ENCODE measurements at regions not wholly inside any gene's neighbourhood (a gene's known extent, or its start where the extent isn't known, plus 50 kb on each side); places are given as distances from the start of the nearest gene placed in this dataset.

GRCh38 chr11:23973244-23973643 lies 523.6 kb upstream of the LUZP2 start:
- no peaks in the 10 kb centered on the region for H3K4me1 Mint-ChIP-seq
- no peaks in the 10 kb centered on the region for H3K9me3 ChIP-seq
- H3K4me3 ChIP-seq (ENCODE audit: control insufficient read depth in 1 of 2, extremely low read depth in 1 of 2, low read length in 1 of 2), result no peak overlapping the region
- CTCF ChIA-PET, result no interaction called here
- no peaks in the 10 kb centered on the region for H3K27me3 Mint-ChIP-seq
- no peaks in the 10 kb centered on the region for H3K4me1 ChIP-seq (ENCODE audit: control insufficient read depth in 1 of 2, extremely low read depth in 1 of 2, insufficient read depth in 2 of 2, low read length in 2 of 2)
- ATAC-seq (replicated peaks in 1 of 4) (no peak), DNase-seq (no peak)
- H3K27me3 ChIP-seq (replicated peaks in 1 of 2; ENCODE audit: control insufficient read depth in 2 of 2, extremely low read depth in 1 of 2, insufficient read depth in 2 of 2, low read length in 1 of 2), result no peaks in the 10 kb centered on the region
- H3K36me3 Mint-ChIP-seq, result no peaks in the 10 kb centered on the region
- H3K4me3 Mint-ChIP-seq, result no peak overlapping the region
- H3K9me3 Mint-ChIP-seq, result peaks cover 4 to 8% (median 7%) of the 10 kb centered on the region in 3 donors
- POLR2A ChIA-PET, result interaction anchor here in 1 of 2 donors (0.7 kb wide), 1 partner anchor 22 kb away, joined by 3 read pairs; no protein-coding TSS in a partner anchor
- H3K27ac ChIP-seq (ENCODE audit: low read length), result no peak overlapping the region
- no peaks in the 10 kb centered on the region for H3K36me3 ChIP-seq (ENCODE audit: control insufficient read depth in 2 of 2, extremely low read depth in 1 of 2, insufficient read depth in 1 of 2, low read length in 1 of 2)
- H3K27ac Mint-ChIP-seq, result no peak overlapping the region
- WGBS (ENCODE audit: insufficient coverage), result 86% methylated on average over 1 of the region's 2 CpGs

DNA sequence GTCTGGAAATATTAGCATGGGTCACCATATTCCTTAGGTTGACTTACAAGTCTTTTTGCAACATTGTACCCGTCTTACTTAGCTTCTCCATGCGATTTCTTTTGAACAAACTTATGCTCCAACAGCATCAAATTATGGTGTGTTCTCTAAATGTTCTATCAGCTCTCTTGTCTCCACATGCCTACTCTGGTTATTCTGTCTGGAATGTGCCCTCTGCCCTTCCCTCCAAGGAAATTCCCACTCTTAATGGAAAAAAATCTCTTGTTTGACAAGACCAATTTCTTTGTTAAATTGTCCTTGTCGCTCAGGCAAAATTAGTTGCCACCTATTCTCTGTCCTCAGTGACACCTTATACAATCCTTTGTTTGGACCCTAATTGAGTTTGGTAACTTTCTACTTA lies 522.8 kb upstream of the LUZP2 start:
- Mint-ChIP-seq H3K9me3 (peaks cover 4 to 8% (median 7%) of the 10 kb centered on the region in 3 donors), H3K4me1 (no peaks in the 10 kb centered on the region), H3K4me3 (no peak overlapping the region), H3K27me3 (no peaks in the 10 kb centered on the region), H3K36me3 (no peaks in the 10 kb centered on the region), H3K27ac (no peak overlapping the region)
- ChIA-PET POLR2A (interaction anchor here in 1 of 2 donors (0.7 kb wide), 1 partner anchor 23 kb away, joined by 3 read pairs; no protein-coding TSS in a partner anchor), CTCF (no interaction called here)
- no peaks in the 10 kb centered on the region for H3K4me1 ChIP-seq (ENCODE audit: control insufficient read depth in 1 of 2, extremely low read depth in 1 of 2, insufficient read depth in 2 of 2, low read length in 2 of 2)
- no peak overlapping the region for H3K4me3 ChIP-seq (ENCODE audit: control insufficient read depth in 1 of 2, extremely low read depth in 1 of 2, low read length in 1 of 2)
- no peak overlapping the region for H3K27ac ChIP-seq (ENCODE audit: low read length)
- H3K27me3 ChIP-seq (replicated peaks in 1 of 2; ENCODE audit: control insufficient read depth in 2 of 2, extremely low read depth in 1 of 2, insufficient read depth in 2 of 2, low read length in 1 of 2), result no peaks in the 10 kb centered on the region
- no CpG with 5 or more reads among the region's 3 CpGs for WGBS (ENCODE audit: insufficient coverage)
- no peaks in the 10 kb centered on the region for H3K36me3 ChIP-seq (ENCODE audit: control insufficient read depth in 2 of 2, extremely low read depth in 1 of 2, insufficient read depth in 1 of 2, low read length in 1 of 2)
- no peaks in the 10 kb centered on the region for H3K9me3 ChIP-seq
- no peak for DNase-seq
- no peak for ATAC-seq (replicated peaks in 1 of 4)

- no peak overlapping the region for H3K27ac ChIP-seq (ENCODE audit: low read length)
- no peaks in the 10 kb centered on the region for H3K36me3 ChIP-seq (ENCODE audit: control insufficient read depth in 2 of 2, extremely low read depth in 1 of 2, insufficient read depth in 1 of 2, low read length in 1 of 2)
- H3K4me3 Mint-ChIP-seq, result no peak overlapping the region
- no peaks in the 10 kb centered on the region for H3K9me3 ChIP-seq
- H3K4me3 ChIP-seq (ENCODE audit: control insufficient read depth in 1 of 2, extremely low read depth in 1 of 2, low read length in 1 of 2), result no peak overlapping the region
- no peaks in the 10 kb centered on the region for H3K4me1 ChIP-seq (ENCODE audit: control insufficient read depth in 1 of 2, extremely low read depth in 1 of 2, insufficient read depth in 2 of 2, low read length in 2 of 2)
- no peaks in the 10 kb centered on the region for H3K27me3 ChIP-seq (replicated peaks in 1 of 2; ENCODE audit: control insufficient read depth in 2 of 2, extremely low read depth in 1 of 2, insufficient read depth in 2 of 2, low read length in 1 of 2)
- no peaks in the 10 kb centered on the region for H3K36me3 Mint-ChIP-seq
- H3K27ac Mint-ChIP-seq, result no peak overlapping the region
- no peaks in the 10 kb centered on the region for H3K4me1 Mint-ChIP-seq
- no peak for ATAC-seq (replicated peaks in 1 of 4)
- DNase-seq, result no peak
- no peaks in the 10 kb centered on the region for H3K27me3 Mint-ChIP-seq
- ChIA-PET CTCF (no interaction called here), POLR2A (no interaction called here)
- H3K9me3 Mint-ChIP-seq, result peaks cover 4 to 8% (median 7%) of the 10 kb centered on the region in 3 donors
Measured at GRCh38 chr11:23974601-23975000, 522.3 kb upstream of the LUZP2 start.

- Histone ChIP-seq H3K27ac (ENCODE audit: low read length) (no peak overlapping the region), H3K9me3 (no peaks in the 10 kb centered on the region), H3K4me3 (ENCODE audit: control insufficient read depth in 1 of 2, extremely low read depth in 1 of 2, low read length in 1 of 2) (no peak overlapping the region), H3K36me3 (ENCODE audit: control insufficient read depth in 2 of 2, extremely low read depth in 1 of 2, insufficient read depth in 1 of 2, low read length in 1 of 2) (no peaks in the 10 kb centered on the region), H3K27me3 (replicated peaks in 1 of 2; ENCODE audit: control insufficient read depth in 2 of 2, extremely low read depth in 1 of 2, insufficient read depth in 2 of 2, low read length in 1 of 2) (no peaks in the 10 kb centered on the region), H3K4me1 (ENCODE audit: control insufficient read depth in 1 of 2, extremely low read depth in 1 of 2, insufficient read depth in 2 of 2, low read length in 2 of 2) (no peaks in the 10 kb centered on the region)
- H3K36me3 Mint-ChIP-seq, result no peaks in the 10 kb centered on the region
- CTCF ChIA-PET, result no interaction called here
- WGBS (ENCODE audit: insufficient coverage), result 92% methylated on average over 1 of the region's 1 CpG
- no peak overlapping the region for H3K27ac Mint-ChIP-seq
- no peaks in the 10 kb centered on the region for H3K4me1 Mint-ChIP-seq
- POLR2A ChIA-PET, result no interaction called here
- peaks cover 4 to 8% (median 6%) of the 10 kb centered on the region in 3 donors for H3K9me3 Mint-ChIP-seq
- DNase-seq (no peak), ATAC-seq (replicated peaks in 1 of 4) (no peak)
- no peak overlapping the region for H3K4me3 Mint-ChIP-seq
- no peaks in the 10 kb centered on the region for H3K27me3 Mint-ChIP-seq
Measured at GRCh38 chr11:23976426-23976825, 520.4 kb upstream of the LUZP2 start.

GRCh38 chr11:23976841-23977271 lies 520.0 kb upstream of the LUZP2 start:
- POLR2A ChIA-PET, result no interaction called here
- no peak for DNase-seq
- Histone ChIP-seq H3K27ac (ENCODE audit: low read length) (no peak overlapping the region), H3K4me1 (ENCODE audit: control insufficient read depth in 1 of 2, extremely low read depth in 1 of 2, insufficient read depth in 2 of 2, low read length in 2 of 2) (no peaks in the 10 kb centered on the region), H3K4me3 (ENCODE audit: control insufficient read depth in 1 of 2, extremely low read depth in 1 of 2, low read length in 1 of 2) (no peak overlapping the region), H3K9me3 (no peaks in the 10 kb centered on the region), H3K36me3 (ENCODE audit: control insufficient read depth in 2 of 2, extremely low read depth in 1 of 2, insufficient read depth in 1 of 2, low read length in 1 of 2) (no peaks in the 10 kb centered on the region), H3K27me3 (replicated peaks in 1 of 2; ENCODE audit: control insufficient read depth in 2 of 2, extremely low read depth in 1 of 2, insufficient read depth in 2 of 2, low read length in 1 of 2) (no peaks in the 10 kb centered on the region)
- peaks cover 4 to 8% (median 6%) of the 10 kb centered on the region in 3 donors for H3K9me3 Mint-ChIP-seq
- CTCF ChIA-PET, result no interaction called here
- no peaks in the 10 kb centered on the region for H3K36me3 Mint-ChIP-seq
- no peaks in the 10 kb centered on the region for H3K27me3 Mint-ChIP-seq
- no peak overlapping the region for H3K4me3 Mint-ChIP-seq
- H3K4me1 Mint-ChIP-seq, result no peaks in the 10 kb centered on the region
- ATAC-seq (replicated peaks in 1 of 4), result no peak
- H3K27ac Mint-ChIP-seq, result no peak overlapping the region

- ATAC-seq (replicated peaks in 1 of 4) (no peak), DNase-seq (no peak)
- WGBS (ENCODE audit: insufficient coverage), result no CpG with 5 or more reads among the region's 1 CpG
- H3K36me3 Mint-ChIP-seq, result no peaks in the 10 kb centered on the region
- CTCF ChIA-PET, result no interaction called here
- Histone ChIP-seq H3K4me3 (ENCODE audit: control insufficient read depth in 1 of 2, extremely low read depth in 1 of 2, low read length in 1 of 2) (no peak overlapping the region), H3K27ac (ENCODE audit: low read length) (no peak overlapping the region), H3K36me3 (ENCODE audit: control insufficient read depth in 2 of 2, extremely low read depth in 1 of 2, insufficient read depth in 1 of 2, low read length in 1 of 2) (no peaks in the 10 kb centered on the region), H3K9me3 (no peaks in the 10 kb centered on the region), H3K27me3 (replicated peaks in 1 of 2; ENCODE audit: control insufficient read depth in 2 of 2, extremely low read depth in 1 of 2, insufficient read depth in 2 of 2, low read length in 1 of 2) (no peaks in the 10 kb centered on the region), H3K4me1 (ENCODE audit: control insufficient read depth in 1 of 2, extremely low read depth in 1 of 2, insufficient read depth in 2 of 2, low read length in 2 of 2) (no peaks in the 10 kb centered on the region)
- H3K27me3 Mint-ChIP-seq, result no peaks in the 10 kb centered on the region
- no peaks in the 10 kb centered on the region for H3K4me1 Mint-ChIP-seq
- POLR2A ChIA-PET, result no interaction called here
- no peak overlapping the region for H3K4me3 Mint-ChIP-seq
- no peak overlapping the region for H3K27ac Mint-ChIP-seq
- peaks cover 8 to 25% (median 16%) of the 10 kb centered on the region in 3 donors for H3K9me3 Mint-ChIP-seq
Measured at GRCh38 chr11:23988381-23989006, 508.4 kb upstream of the LUZP2 start.
